Stimulated activated naive CD8-positive, alpha-beta T cell treated with anti-CD3 and anti-CD28 coated beads, Interleukin-15, amount 100 ng/mL, for 72 hours (primary cell): ENCODE measurements at regions not wholly inside any gene's neighbourhood (a gene's known extent, or its start where the extent isn't known, plus 50 kb on each side); places are given as distances from the start of the nearest gene placed in this dataset.
"Not testable (repeated sequence)": the region's sequence is repeated elsewhere in the genome, so short reads cannot be mapped to it uniquely, and the experiment has no call there.

Experiments used
- ATAC-seq: fragments of 150-1000 bp; cut with Tn5 transposase; 2 replicates; pipeline ENCODE4 v1.10.0; 2021; ENCODE audit warnings: mild to moderate bottlenecking, moderate library complexity
- DNase-seq, 2 donors: peaks; one replicate each; pipeline ENCODE4 v3.0.0; 2021 to 2022
- H3K27ac Mint-ChIP-seq, 2 donors: one replicate each; pipeline ENCODE4 v1.8.0; 2022; ENCODE audit warnings: mild to moderate bottlenecking in 2 of 2, mixed read lengths in 2 of 2, moderate library complexity in 2 of 2
- H3K27me3 Mint-ChIP-seq: one replicate; pipeline ENCODE4 v1.8.0; 2022; ENCODE audit warnings: mixed read lengths
- H3K4me1 Mint-ChIP-seq: one replicate; pipeline ENCODE4 v1.8.0; 2022; ENCODE audit warnings: mild to moderate bottlenecking, mixed read lengths
- H3K4me3 Mint-ChIP-seq, 2 donors: one replicate each; pipeline ENCODE4 v1.8.0; 2022; ENCODE audit warnings: mild to moderate bottlenecking in 2 of 2, mixed read lengths in 2 of 2, moderate library complexity in 1 of 2
- H3K9me3 Mint-ChIP-seq, 2 donors: one replicate each; pipeline ENCODE4 v1.8.0; 2022; ENCODE audit warnings: mixed read lengths in 2 of 2

DNA sequence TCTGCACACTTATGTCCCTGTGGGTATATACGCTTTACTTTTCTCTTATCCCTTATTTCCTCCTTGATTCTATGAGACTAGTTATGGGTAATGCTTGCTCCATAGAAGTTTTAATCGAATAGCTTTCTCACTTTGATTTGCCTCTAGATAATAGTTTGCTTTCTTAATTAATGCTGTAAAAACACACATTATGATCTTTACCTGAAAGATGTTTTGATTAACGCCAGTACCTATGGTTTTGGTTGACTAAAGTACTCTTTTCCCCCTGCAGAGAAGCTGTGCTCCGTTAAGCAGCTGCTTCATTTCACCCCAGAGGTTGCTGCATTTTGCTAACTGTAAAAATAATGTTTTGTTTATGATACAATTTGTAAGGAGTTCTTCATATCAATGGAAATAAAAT is 362.3 kb downstream of the FLRT2 start:
- H3K9me3 Mint-ChIP-seq, result no peaks in the 10 kb centered on the region
- no peak for DNase-seq
- H3K27me3 Mint-ChIP-seq, result no peaks in the 10 kb centered on the region
- no peak for ATAC-seq
- H3K27ac Mint-ChIP-seq, result no peak overlapping the region
- H3K4me3 Mint-ChIP-seq, result no peak overlapping the region
- H3K4me1 Mint-ChIP-seq, result no peaks in the 10 kb centered on the region

DNA sequence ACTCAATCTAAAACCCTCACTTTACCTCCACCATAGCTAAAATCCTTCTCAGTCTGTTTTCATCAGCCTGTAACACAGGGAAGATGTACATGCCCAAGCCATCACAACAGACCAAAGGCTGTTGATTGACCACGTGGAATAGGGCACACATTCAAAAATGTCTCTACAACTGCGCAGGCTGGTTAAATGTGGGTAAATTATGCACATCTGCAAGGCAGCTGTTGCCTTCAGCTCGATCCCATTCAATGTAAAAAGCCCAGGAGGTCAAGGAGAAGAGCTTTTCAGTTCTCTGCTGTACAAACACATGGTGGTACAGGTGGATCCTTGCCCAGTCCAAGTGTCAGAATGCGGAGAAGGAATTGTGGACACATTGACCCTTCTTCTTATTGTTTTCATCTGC is 354.0 kb downstream of the FLRT2 start:
- no peak for DNase-seq
- Mint-ChIP-seq H3K4me3 (no peak overlapping the region), H3K9me3 (peaks cover 0 to 4% of the 10 kb centered on the region in 2 donors), H3K4me1 (no peaks in the 10 kb centered on the region), H3K27me3 (no peaks in the 10 kb centered on the region), H3K27ac (no peak overlapping the region)
- ATAC-seq, result no peak

DNA sequence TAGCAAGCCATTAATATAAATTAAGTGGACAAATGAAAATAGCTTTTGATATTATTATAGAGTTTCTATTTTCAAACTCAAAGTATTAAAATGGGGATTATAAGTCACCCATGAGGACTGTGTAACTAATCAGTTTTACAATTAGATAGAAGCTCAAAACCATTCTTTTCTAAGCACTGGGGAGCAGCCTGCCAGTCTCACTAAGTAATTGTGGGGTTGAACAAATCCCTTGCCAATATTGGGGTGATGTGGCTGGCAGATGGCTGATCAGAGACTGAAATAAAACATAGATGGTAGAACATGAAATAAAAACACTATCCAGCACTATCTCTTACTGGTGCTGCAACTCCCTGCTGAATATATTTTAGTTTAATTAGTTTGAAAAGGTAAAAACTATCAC is 353.2 kb downstream of the FLRT2 start:
- Mint-ChIP-seq H3K27ac (no peak overlapping the region), H3K4me3 (no peak overlapping the region), H3K4me1 (no peaks in the 10 kb centered on the region), H3K27me3 (no peaks in the 10 kb centered on the region), H3K9me3 (peaks cover 0 to 4% of the 10 kb centered on the region in 2 donors)
- no peak for ATAC-seq
- no peak for DNase-seq

DNA sequence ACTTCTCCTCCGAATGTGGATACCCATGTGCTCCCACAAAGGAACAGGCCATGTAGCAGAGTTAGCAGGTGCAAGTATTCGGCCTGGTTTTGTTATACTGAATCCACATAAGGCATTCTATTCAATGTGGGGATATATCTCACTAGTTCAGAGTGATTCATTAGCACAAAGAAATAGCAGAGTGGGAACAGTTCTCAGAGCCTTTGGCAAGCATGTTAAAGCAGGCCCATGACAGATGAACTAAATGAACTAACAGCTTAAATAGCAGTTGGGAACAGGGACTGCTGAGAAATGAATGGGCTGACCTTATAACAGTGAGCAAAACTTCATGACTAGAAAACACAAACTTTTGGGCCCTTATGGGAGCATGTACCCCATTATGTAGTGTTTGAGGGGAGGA is 352.0 kb downstream of the FLRT2 start:
- Mint-ChIP-seq H3K4me3 (no peak overlapping the region), H3K27ac (no peak overlapping the region), H3K27me3 (no peaks in the 10 kb centered on the region), H3K4me1 (no peaks in the 10 kb centered on the region), H3K9me3 (peaks cover 0 to 4% of the 10 kb centered on the region in 2 donors)
- no peak for DNase-seq
- no peak for ATAC-seq

DNA sequence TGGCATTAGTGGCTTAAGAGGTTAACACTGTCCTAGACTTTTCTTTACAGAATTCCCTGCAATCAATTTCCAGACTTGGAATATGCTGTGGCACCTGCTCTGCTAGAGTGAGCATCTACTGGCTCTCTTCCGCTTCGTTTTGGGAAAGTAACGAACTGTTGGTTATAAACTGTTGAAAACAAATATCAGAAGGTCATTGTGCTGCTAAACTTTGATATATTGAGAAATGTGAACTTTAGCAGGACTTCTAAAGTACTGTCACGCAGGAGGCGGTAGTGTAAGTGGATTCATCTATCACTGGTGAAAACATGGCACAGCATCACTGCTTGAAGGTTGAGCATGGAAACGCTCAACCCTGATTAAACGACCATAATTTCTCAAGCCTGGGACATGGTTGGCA is 348.9 kb downstream of the FLRT2 start:
- ATAC-seq (no peak), DNase-seq (no peak)
- Mint-ChIP-seq H3K27ac (no peak overlapping the region), H3K9me3 (peaks cover 0 to under 1% of the 10 kb centered on the region in 2 donors), H3K4me1 (no peaks in the 10 kb centered on the region), H3K4me3 (no peak overlapping the region), H3K27me3 (peaks cover under 1% of the 10 kb centered on the region)

DNA sequence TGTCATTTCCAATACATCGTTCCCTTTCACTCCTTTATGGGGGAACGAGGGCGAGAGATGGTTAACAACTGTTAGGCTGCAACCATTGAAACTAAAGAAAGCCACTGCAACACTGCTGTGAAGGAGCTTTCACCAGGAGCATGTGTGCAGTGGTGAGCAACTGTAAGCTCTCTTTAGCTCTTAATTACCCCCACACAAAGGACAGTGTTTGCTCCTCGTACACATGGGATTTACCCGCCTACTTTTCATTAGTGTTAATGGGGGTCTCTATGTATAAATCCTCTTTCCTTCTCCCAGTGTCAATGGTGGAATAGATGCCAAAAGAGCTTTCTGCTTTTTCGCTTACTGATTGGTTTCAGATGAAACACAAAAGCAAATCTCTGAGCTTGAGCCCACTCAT is 343.1 kb downstream of the FLRT2 start:
- Mint-ChIP-seq H3K27me3 (peaks cover 12% of the 10 kb centered on the region), H3K27ac (no peak overlapping the region), H3K4me3 (no peak overlapping the region), H3K9me3 (peaks cover 0 to 5% of the 10 kb centered on the region in 2 donors), H3K4me1 (no peaks in the 10 kb centered on the region)
- no peak for DNase-seq
- ATAC-seq, result no peak

DNA sequence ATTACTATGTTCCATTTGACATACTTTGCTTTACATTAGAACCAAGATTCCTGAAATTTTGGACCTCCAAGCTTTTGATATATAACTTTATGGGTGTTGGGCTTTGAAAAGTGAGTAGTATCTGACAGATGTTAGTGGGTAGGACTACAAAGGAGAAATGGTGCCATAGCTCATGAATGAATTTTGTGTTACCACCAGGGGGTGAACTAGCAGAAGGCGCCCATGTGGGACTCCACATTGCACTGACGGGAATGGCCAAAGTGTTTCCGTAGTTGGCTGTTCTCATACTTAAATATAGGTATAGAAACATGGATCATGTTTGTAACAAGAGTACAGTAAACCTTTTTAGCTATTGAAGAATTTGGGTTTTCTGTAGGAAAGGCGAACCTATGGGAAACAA is 337.5 kb downstream of the FLRT2 start:
- Mint-ChIP-seq H3K27me3 (no peaks in the 10 kb centered on the region), H3K27ac (no peak overlapping the region), H3K4me3 (no peak overlapping the region), H3K9me3 (peaks cover 0 to 6% of the 10 kb centered on the region in 2 donors), H3K4me1 (no peaks in the 10 kb centered on the region)
- DNase-seq, result no peak
- no peak for ATAC-seq

DNA sequence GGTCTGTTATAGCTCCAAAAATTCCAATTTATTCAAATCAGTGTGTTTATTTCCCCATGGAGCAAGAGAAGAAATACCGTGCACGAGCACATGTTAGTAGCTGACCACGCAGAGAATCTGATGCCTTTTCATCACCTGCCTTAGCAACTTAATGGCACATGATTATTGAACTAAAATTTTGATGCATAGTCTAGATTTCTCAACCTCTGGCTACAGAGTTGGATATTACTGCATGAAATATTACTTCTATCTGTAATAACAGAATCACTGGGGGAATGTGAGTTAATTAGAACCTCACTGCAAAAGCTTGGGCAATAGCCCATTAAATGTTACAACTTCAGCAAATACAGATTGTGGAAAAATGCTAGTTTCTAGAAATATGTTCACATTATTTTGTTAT is 335.8 kb downstream of the FLRT2 start:
- H3K9me3 Mint-ChIP-seq, result peaks cover 0 to 6% of the 10 kb centered on the region in 2 donors
- no peak overlapping the region for H3K27ac Mint-ChIP-seq
- no peak overlapping the region for H3K4me3 Mint-ChIP-seq
- no peaks in the 10 kb centered on the region for H3K4me1 Mint-ChIP-seq
- no peaks in the 10 kb centered on the region for H3K27me3 Mint-ChIP-seq
- ATAC-seq (no peak), DNase-seq (no peak)

DNA sequence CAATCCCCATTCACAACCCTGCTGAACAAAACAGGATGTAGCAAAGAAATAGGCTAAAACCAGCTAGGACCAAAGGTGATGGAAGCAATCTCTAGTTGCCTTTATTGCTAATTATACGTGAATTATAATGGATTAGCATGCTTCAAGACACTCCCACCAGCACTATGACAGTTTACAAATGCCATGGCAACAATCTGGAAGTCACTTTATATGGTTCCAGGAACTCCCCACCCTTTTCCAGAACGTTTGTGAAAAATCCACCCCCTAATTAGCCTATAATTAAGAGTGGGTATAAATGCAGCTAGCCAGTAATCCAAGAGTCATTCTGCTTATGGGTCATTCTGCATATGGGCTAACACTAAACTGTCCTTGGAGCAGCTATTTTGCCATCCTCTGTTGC is 328.7 kb downstream of the FLRT2 start:
- DNase-seq, result no peak
- Mint-ChIP-seq H3K4me1 (no peaks in the 10 kb centered on the region), H3K9me3 (peaks cover 0 to 6% of the 10 kb centered on the region in 2 donors), H3K27ac (no peak overlapping the region), H3K4me3 (no peak overlapping the region), H3K27me3 (no peaks in the 10 kb centered on the region)
- no peak for ATAC-seq

DNA sequence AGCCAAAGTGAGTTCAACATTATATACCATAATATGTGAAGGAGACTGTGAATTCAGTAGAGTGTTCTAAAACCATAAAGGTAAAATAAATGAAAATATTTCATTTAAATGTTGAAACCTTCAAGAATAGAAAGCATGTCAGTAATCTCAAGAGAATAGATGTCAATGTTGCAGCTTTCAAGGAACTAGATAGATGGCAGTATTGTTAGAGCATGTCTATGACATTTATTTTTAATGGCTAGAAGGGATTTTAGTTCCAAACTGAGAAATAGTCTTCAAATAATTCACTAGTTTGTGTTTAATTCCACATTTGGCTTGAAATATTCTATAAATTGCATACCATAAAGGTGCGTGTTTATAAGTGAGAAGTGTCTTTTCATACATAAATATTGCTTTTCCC is 326.5 kb downstream of the FLRT2 start:
- ATAC-seq (no peak), DNase-seq (no peak)
- H3K9me3 Mint-ChIP-seq, result no peaks in the 10 kb centered on the region
- H3K4me1 Mint-ChIP-seq, result no peaks in the 10 kb centered on the region
- H3K27me3 Mint-ChIP-seq, result no peaks in the 10 kb centered on the region
- H3K4me3 Mint-ChIP-seq, result no peak overlapping the region
- H3K27ac Mint-ChIP-seq, result no peak overlapping the region

DNA sequence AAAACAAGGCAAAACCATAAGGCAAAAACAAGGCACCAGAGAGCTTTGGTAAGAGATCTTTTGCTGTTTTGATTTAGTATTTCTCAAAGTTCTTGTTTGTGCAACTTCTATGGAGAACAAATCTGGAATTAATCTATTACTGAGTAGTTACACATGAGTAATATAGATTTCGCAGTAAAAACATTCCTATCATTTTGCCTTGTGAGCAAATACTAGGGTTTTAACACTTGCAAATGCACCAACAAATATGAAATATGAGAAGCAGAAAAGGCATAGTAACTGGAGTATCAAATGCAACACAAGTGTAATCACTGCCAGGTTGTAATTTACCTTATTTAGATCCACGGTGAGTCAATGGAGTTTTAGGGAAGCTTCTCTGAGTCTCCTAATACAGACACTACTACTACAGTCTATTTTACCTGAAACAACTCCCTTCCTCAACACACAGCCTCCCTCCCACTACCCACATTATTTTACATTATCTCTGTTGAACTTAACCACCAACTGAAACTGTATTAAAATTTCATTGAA is 324.1 kb downstream of the FLRT2 start:
- no peak for ATAC-seq
- Mint-ChIP-seq H3K9me3 (no peaks in the 10 kb centered on the region), H3K27ac (no peak overlapping the region), H3K27me3 (no peaks in the 10 kb centered on the region), H3K4me1 (no peaks in the 10 kb centered on the region), H3K4me3 (no peak overlapping the region)
- no peak for DNase-seq

DNA sequence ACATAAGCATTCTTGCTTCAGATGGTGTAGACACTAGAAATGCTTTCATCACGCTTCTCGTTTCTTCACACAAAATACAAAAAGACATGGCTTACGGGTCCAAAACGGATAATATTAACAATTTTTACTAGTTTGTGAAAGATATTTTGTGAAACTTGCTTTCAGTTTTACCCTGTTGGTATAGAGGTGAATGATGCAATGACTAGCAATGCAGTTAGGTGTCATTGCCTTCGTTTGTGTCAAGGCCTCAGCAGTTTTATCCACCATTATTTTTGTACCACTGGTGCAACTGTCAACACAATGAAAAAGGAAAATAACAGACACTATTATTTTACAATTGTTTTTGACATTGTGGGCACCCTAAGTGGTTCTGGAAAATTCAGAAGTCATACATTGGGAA is 323.0 kb downstream of the FLRT2 start:
- no peaks in the 10 kb centered on the region for H3K27me3 Mint-ChIP-seq
- peak overlapping the region; percentile 52 to 54 for H3K27ac Mint-ChIP-seq
- H3K9me3 Mint-ChIP-seq, result no peaks in the 10 kb centered on the region
- no peaks in the 10 kb centered on the region for H3K4me1 Mint-ChIP-seq
- H3K4me3 Mint-ChIP-seq, result no peak overlapping the region
- ATAC-seq, result no peak
- no peak for DNase-seq

DNA sequence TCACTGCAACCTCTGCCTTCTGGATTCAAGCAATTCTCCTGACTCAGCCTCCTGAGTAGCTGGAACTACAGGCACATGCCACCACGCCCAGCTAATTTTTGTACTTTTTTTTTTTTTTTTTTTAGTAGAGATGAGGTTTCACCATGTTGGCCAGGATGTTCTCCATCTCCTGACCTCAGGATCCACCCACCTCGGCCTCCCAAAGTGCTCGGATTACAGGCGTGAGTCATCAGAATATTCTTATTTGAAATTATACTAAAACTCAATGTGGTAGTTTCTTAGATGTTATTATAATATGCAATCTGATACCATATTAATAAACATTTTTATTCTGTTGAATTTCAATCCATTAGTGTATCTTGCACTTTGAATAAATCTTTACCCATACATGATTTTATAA is 322.2 kb downstream of the FLRT2 start:
- not testable (repeated sequence) for ATAC-seq, H3K9me3 Mint-ChIP-seq, DNase-seq, H3K27me3 Mint-ChIP-seq, H3K4me3 Mint-ChIP-seq, H3K4me1 Mint-ChIP-seq
- H3K27ac Mint-ChIP-seq, result peak overlapping the region in 1 of 2 donors; percentile 25

DNA sequence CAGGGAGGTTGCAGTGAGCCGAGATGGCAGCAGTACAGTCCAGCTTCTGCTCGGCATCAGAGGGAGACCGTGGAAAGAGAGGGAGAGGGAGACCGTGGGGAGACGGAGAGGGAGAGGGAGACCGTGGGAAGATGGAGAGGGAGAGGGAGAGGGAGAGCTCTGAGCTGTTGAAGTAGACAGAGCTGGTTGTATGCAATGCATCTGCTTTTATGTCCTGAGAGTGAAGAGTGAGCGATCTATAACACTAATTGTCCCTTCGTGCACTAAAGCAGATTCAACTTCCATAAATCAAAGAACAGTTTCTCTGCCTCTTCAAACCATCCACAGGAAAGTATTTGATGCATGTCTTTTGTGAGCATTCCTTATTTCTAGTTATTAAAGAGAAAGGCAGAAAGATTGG is 300.6 kb downstream of the FLRT2 start:
- H3K27ac Mint-ChIP-seq, DNase-seq, H3K4me1 Mint-ChIP-seq, ATAC-seq, H3K4me3 Mint-ChIP-seq, H3K27me3 Mint-ChIP-seq, H3K9me3 Mint-ChIP-seq: not testable (repeated sequence)

DNA sequence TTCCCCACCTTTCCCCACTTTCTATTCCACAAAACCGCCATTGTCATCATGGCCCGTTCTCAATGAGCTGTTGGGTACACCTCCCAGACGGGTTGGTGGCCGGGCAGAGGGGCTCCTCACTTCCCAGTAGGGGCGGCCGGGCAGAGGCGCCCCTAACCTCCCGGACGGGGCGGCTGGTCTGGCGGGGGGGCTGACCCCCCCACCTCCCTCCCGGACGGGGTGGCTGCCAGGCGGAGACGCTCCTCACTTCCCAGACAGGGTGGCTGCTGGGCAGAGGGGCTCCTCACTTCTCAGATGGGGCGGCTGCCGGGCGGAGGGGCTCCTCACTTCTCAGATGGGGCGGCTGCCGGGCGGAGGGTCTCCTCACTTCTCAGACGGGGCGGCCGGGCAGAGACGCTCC is 299.7 kb downstream of the FLRT2 start:
- H3K27me3 Mint-ChIP-seq, ATAC-seq, H3K4me3 Mint-ChIP-seq, H3K27ac Mint-ChIP-seq, DNase-seq, H3K9me3 Mint-ChIP-seq, H3K4me1 Mint-ChIP-seq: not testable (repeated sequence)

DNA sequence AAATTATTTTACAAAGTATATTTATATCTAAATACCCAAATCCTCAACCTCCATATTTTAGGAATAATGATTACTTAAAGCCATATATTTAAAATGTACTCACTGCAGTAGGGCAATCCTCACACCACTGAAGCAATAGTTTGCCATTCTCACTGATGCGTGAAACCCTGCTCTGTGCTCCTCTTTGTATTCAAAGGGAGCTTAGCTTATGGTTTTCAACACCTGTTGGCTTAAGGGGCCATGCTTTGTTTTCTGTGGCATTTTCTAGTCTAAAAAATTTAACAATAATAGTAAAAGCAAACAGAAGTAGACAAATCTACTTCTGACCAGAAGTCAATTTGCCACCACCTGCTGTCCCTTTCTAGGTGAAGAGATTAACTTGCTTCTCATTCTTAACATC is 294.6 kb downstream of the FLRT2 start:
- Mint-ChIP-seq H3K9me3 (peaks cover 0 to 7% of the 10 kb centered on the region in 2 donors), H3K27me3 (no peaks in the 10 kb centered on the region), H3K27ac (no peak overlapping the region), H3K4me3 (no peak overlapping the region), H3K4me1 (no peaks in the 10 kb centered on the region)
- DNase-seq (no peak), ATAC-seq (no peak)

DNA sequence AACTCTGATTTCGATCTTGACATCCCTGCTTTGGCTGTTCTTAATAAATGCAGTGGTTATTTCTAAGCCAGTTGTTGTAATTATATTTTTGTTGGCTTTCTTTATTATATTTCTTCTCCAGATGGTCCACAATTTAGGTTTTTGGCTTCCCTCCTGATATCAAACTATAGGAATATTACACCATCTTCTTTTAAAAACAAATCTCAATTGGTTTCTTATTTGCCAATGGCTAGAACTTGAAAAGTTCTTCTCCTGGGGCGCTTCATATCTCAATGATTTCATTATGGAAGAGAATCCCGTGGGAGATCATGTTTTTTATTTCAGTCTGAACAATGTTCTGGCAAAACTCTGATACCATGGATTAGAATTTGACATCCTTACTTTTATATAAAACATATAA is 292.3 kb downstream of the FLRT2 start:
- H3K4me3 Mint-ChIP-seq, result no peak overlapping the region
- no peak for ATAC-seq

More for the DNA sequence above, 292.3 kb downstream of the FLRT2 start:
- DNase-seq, result no peak
- Mint-ChIP-seq H3K4me1 (no peaks in the 10 kb centered on the region), H3K27me3 (no peaks in the 10 kb centered on the region), H3K9me3 (peaks cover 0 to 7% of the 10 kb centered on the region in 2 donors), H3K27ac (no peak overlapping the region)
